Lung (tissue), 11 donors: ENCODE measurements at regions not wholly inside any gene's neighbourhood (a gene's known extent, or its start where the extent isn't known, plus 50 kb on each side); places are given as distances from the start of the nearest gene placed in this dataset.

ENCODE experiments used
- ATAC-seq: fragments of 200-7000 bp; cut with Tn5 transposase; one replicate; pipeline ENCODE4 v1.9.1; 2020; ENCODE audit warnings: moderate number of reproducible peaks; ENCODE audit not compliant: insufficient read depth, low FRiP score
- DNase-seq, 3 donors: peaks; one replicate each; pipeline ENCODE4 v3.0.0-alpha.2; 2013 to 2017
- H3K27ac ChIP-seq, 2 donors: one replicate each; pipeline ENCODE4 v1.5.1; 2013; ENCODE audit warnings: mild to moderate bottlenecking in 2 of 2, moderate library complexity in 2 of 2, control low read depth in 1 of 2, inconsistent platforms in 1 of 2, low read depth in 1 of 2, low read length in 1 of 2
- H3K27me3 ChIP-seq, 3 donors: one replicate each; pipeline ENCODE4 v1.5.1; 2013; ENCODE audit warnings: low read length in 2 of 3; ENCODE audit not compliant: control insufficient read depth in 3 of 3, insufficient read depth in 3 of 3
- H3K36me3 ChIP-seq, 4 donors: one replicate each; pipeline ENCODE4 v1.5.1; 2013; ENCODE audit warnings: low read length in 4 of 4, mild to moderate bottlenecking in 1 of 4, moderate library complexity in 1 of 4; ENCODE audit not compliant: control insufficient read depth in 4 of 4, insufficient read depth in 4 of 4
- H3K4me1 ChIP-seq, 5 donors: one replicate each; pipeline ENCODE4 v1.5.1; 2013; ENCODE audit warnings: low read length in 5 of 5, mild to moderate bottlenecking in 2 of 5, moderate library complexity in 1 of 5; ENCODE audit not compliant: control insufficient read depth in 5 of 5, insufficient read depth in 5 of 5
- H3K4me3 ChIP-seq: one replicate; pipeline ENCODE4 v1.5.1; 2013; ENCODE audit warnings: mild to moderate bottlenecking, control low read depth, moderate library complexity
- H3K9ac ChIP-seq, 2 donors: one replicate each; pipeline ENCODE4 v1.5.1; 2013; ENCODE audit warnings: low read length in 2 of 2, control low read depth in 1 of 2; ENCODE audit not compliant: insufficient read depth in 1 of 2
- H3K9me3 ChIP-seq, 4 donors: one replicate each; pipeline ENCODE4 v1.5.1; 2013; ENCODE audit warnings: low read length in 3 of 4, mild to moderate bottlenecking in 1 of 4, moderate library complexity in 1 of 4; ENCODE audit not compliant: control insufficient read depth in 4 of 4, insufficient read depth in 3 of 4
- CTCF ChIP-seq: IDR thresholded peaks from 2 replicates; pipeline ENCODE4 v1.5.1; 2012; ENCODE audit warnings: mild to moderate bottlenecking; ENCODE audit errors: control extremely low read depth, extremely low read depth
- WGBS, 2 donors: extraction: QIAGEN DNeasy Blood & Tissue Kit; methylation state at CpG; one replicate each; pipeline ENCODE4 v1.1.7; 2013; 5-methylcytosine and 5-hydroxymethylcytosine counted together
- donor health status: control.
- donor health status: control.
- donor health status: Bipolar disorder and iron deficiency.
- donor health status: healthy.
- donor health status: DM: yes; HTN: yes; CAD: no.

DNA sequence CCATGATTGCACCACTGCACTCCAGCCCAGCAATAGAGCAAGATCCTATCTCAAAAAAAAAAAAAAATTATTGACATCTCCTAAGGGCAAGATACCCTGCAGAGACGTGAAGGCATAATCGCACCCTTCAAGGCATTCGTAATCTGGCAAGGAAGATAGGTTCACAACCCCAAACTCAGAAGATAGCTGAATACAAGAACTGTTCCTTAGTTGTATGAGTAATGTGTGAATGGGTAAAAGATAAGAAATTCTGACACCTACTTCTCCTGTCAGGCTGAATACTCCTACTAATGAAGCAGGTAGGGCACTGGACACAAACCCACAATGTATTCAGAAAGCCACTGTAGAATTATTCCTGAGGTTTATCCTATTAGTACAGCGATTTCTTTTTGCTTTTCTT is 882.4 kb upstream of the AUTS2 start:
- ATAC-seq = no peak
- Histone ChIP-seq H3K9ac (no peak overlapping the region), H3K27ac (no peak overlapping the region), H3K9me3 (no peaks in the 10 kb centered on the region), H3K4me1 (peaks cover 0 to 4% (median 0%) of the 10 kb centered on the region in 5 donors), H3K27me3 (no peaks in the 10 kb centered on the region), H3K4me3 (no peak overlapping the region), H3K36me3 (no peaks in the 10 kb centered on the region)
- no peak for TF ChIP-seq CTCF
- DNase-seq = no peak
- WGBS, 2 donors = 69 to 89% methylated on average over 4 of the region's 4 CpGs

GRCh38 chr7:68717176-68717575 is 881.1 kb upstream of the AUTS2 start:
- 77 to 83% methylated on average over 1 of the region's 1 CpG for WGBS, 2 donors
- Histone ChIP-seq H3K9ac (no peak overlapping the region), H3K36me3 (no peaks in the 10 kb centered on the region), H3K9me3 (no peaks in the 10 kb centered on the region), H3K27me3 (no peaks in the 10 kb centered on the region), H3K27ac (no peak overlapping the region), H3K4me1 (peaks cover 0 to 4% (median 0%) of the 10 kb centered on the region in 5 donors), H3K4me3 (no peak overlapping the region)
- ATAC-seq (no peak), DNase-seq (no peak)
- TF ChIP-seq CTCF = no peak

GRCh38 chr7:68718097-68718551 is 880.2 kb upstream of the AUTS2 start:
- DNase-seq (peak in 1 of 3 donors; percentile 13), ATAC-seq (no peak)
- no peaks in the 10 kb centered on the region for H3K27me3 ChIP-seq
- H3K4me1 ChIP-seq = peaks cover 0 to 4% (median 0%) of the 10 kb centered on the region in 5 donors
- TF ChIP-seq CTCF = no peak
- no peaks in the 10 kb centered on the region for H3K9me3 ChIP-seq
- H3K36me3 ChIP-seq = no peaks in the 10 kb centered on the region
- WGBS, 2 donors = 14 to 24% methylated on average over 1 of the region's 1 CpG
- no peak overlapping the region for H3K27ac ChIP-seq
- H3K4me3 ChIP-seq = no peak overlapping the region
- H3K9ac ChIP-seq = no peak overlapping the region

DNA sequence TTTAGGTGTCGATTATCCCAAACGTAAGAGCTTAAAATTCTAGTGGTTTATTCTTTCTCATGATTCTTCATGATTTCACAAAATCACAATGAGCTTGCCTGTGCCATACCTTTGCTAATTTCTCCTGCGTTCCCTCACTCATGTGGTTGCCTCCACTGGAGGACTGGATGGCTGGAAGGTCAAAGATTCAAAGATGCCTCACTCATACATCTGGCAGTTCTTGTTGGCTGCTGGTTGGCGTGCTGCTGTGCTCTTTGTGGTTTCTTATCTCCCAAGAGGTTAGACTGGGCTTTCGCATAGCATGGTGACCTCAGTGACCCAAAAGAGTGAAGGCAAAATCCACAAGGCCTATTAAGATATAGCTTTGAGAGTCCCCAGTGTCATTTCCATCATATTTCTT is 877.6 kb upstream of the AUTS2 start:
- 74 to 78% methylated on average over 5 of the region's 5 CpGs for WGBS, 2 donors
- TF ChIP-seq CTCF = no peak
- Histone ChIP-seq H3K4me1 (no peaks in the 10 kb centered on the region), H3K9me3 (no peaks in the 10 kb centered on the region), H3K27me3 (no peaks in the 10 kb centered on the region), H3K9ac (no peak overlapping the region), H3K36me3 (no peaks in the 10 kb centered on the region), H3K27ac (no peak overlapping the region), H3K4me3 (no peak overlapping the region)
- ATAC-seq (no peak), DNase-seq (no peak)
